ENCODE measurements at regions not wholly inside any gene's neighbourhood (a gene's known extent, or its start where the extent isn't known, plus 50 kb on each side); places are given as distances from the start of the nearest gene placed in this dataset.

- Histone ChIP-seq H3K9me3 (ENCODE audit: insufficient read depth, low read depth) (no peaks in the 10 kb centered on the region), H3K4me3 (no peak overlapping the region), H3K27me3 (ENCODE audit: insufficient read depth, low read depth) (no peaks in the 10 kb centered on the region), H3K9me2 (ENCODE audit: insufficient read depth) (no peaks in the 10 kb centered on the region), H2AFZ (no peak overlapping the region), H3K4me1 (replicated peaks; ENCODE audit: insufficient read depth) (peaks cover 36% of the 10 kb centered on the region), H3K36me3 (ENCODE audit: low read depth) (no peaks in the 10 kb centered on the region), H3K4me2 (peak overlapping the region; percentile 34), H3F3A (ENCODE audit: insufficient read depth, low read depth) (peaks cover 25% of the 10 kb centered on the region), H3K27ac (0 out of 2 replicates have a peak overlapping the region, but pooled peaks have one; percentile 19), H4K20me1 (ENCODE audit: insufficient read depth) (no peaks in the 10 kb centered on the region), H3K79me2 (ENCODE audit: low read depth) (0 out of 2 replicates have a peak, but pooled peaks cover 10% of the 10 kb centered on the region)
- intact Hi-C loops (cut with micrococcal nuclease; ENCODE audit: unreplicated experiment): loop anchor here (1.0 to 2.0 kb wide), 2 partner anchors 32 to 75 kb away; partner anchors contain the start of gene PITPNM2
- no TSS peak for BruUV-seq (replicated peaks)
- ChIA-PET POLR2A (ENCODE audit: unreplicated experiment) (interaction anchor here (0.5 to 0.7 kb wide), 2 partner anchors 11 to 42 kb away, joined by 3 to 4 read pairs; no protein-coding TSS in a partner anchor), CTCF (no interaction called here)
- DNase-seq: peak; percentile 72 to 81
- no peak for TF ChIP-seq CTCF (conservative IDR thresholded peaks at IDR 0.05)
- no peak for TF ChIP-seq EZH2 (IDR thresholded peaks at IDR 0.05; ENCODE audit: low read depth)
Measured at GRCh38 chr12:123075646-123076171, 75.2 kb downstream of the PITPNM2 start.

- Histone ChIP-seq H3K9me3 (ENCODE audit: insufficient read depth, low read depth) (no peaks in the 10 kb centered on the region), H2AFZ (no peak overlapping the region), H3K4me2 (peak overlapping the region; percentile 34), H3K9me2 (ENCODE audit: insufficient read depth) (no peaks in the 10 kb centered on the region), H3K4me1 (replicated peaks; ENCODE audit: insufficient read depth) (peaks cover 41% of the 10 kb centered on the region), H3K4me3 (no peak overlapping the region), H3K27me3 (ENCODE audit: insufficient read depth, low read depth) (no peaks in the 10 kb centered on the region), H4K20me1 (ENCODE audit: insufficient read depth) (no peaks in the 10 kb centered on the region), H3K36me3 (ENCODE audit: low read depth) (no peaks in the 10 kb centered on the region), H3K79me2 (ENCODE audit: low read depth) (0 out of 2 replicates have a peak, but pooled peaks cover 11% of the 10 kb centered on the region), H3F3A (ENCODE audit: insufficient read depth, low read depth) (peaks cover 30% of the 10 kb centered on the region), H3K27ac (0 out of 2 replicates have a peak overlapping the region, but pooled peaks have one; percentile 19)
- BruUV-seq (replicated peaks): TSS peak; percentile 29
- POLR2A ChIA-PET (ENCODE audit: unreplicated experiment): interaction anchor here (0.6 to 0.7 kb wide), 3 partner anchors 43 to 1558 kb away, joined by 4 to 5 read pairs (median 4); no protein-coding TSS in a partner anchor
- intact Hi-C loops (cut with micrococcal nuclease; ENCODE audit: unreplicated experiment): loop anchor here (1.0 to 2.0 kb wide), 2 partner anchors 32 to 76 kb away; partner anchors contain the start of gene PITPNM2
- DNase-seq: no peak
- CTCF ChIA-PET: no interaction called here
- TF ChIP-seq CTCF (conservative IDR thresholded peaks at IDR 0.05) (no peak), EZH2 (IDR thresholded peaks at IDR 0.05; ENCODE audit: low read depth) (no peak)
Measured at GRCh38 chr12:123075087-123075645, 75.7 kb downstream of the PITPNM2 start.

- Histone ChIP-seq H2AFZ (no peak overlapping the region), H3K9me2 (ENCODE audit: insufficient read depth) (no peaks in the 10 kb centered on the region), H3F3A (ENCODE audit: insufficient read depth, low read depth) (peaks cover 35% of the 10 kb centered on the region), H4K20me1 (ENCODE audit: insufficient read depth) (no peaks in the 10 kb centered on the region), H3K4me1 (replicated peaks; ENCODE audit: insufficient read depth) (peaks cover 51% of the 10 kb centered on the region), H3K79me2 (ENCODE audit: low read depth) (peaks cover 20% of the 10 kb centered on the region), H3K4me3 (no peak overlapping the region), H3K9me3 (ENCODE audit: insufficient read depth, low read depth) (no peaks in the 10 kb centered on the region), H3K4me2 (no peak overlapping the region), H3K27ac (no peak overlapping the region), H3K27me3 (ENCODE audit: insufficient read depth, low read depth) (no peaks in the 10 kb centered on the region), H3K36me3 (ENCODE audit: low read depth) (no peaks in the 10 kb centered on the region)
- DNase-seq: no peak
- BruUV-seq (replicated peaks): no TSS peak
- ChIA-PET CTCF (no interaction called here), POLR2A (ENCODE audit: unreplicated experiment) (interaction anchor here (0.6 to 0.7 kb wide), 2 partner anchors 177 to 1559 kb away, joined by 4 to 5 read pairs; no protein-coding TSS in a partner anchor)
- intact Hi-C loops (cut with micrococcal nuclease; ENCODE audit: unreplicated experiment): loop anchor here (2.0 kb wide), 1 partner anchor 77 kb away; the partner anchor contains the start of gene PITPNM2
- TF ChIP-seq EZH2 (IDR thresholded peaks at IDR 0.05; ENCODE audit: low read depth): no peak
- TF ChIP-seq CTCF (conservative IDR thresholded peaks at IDR 0.05): no peak
Measured at GRCh38 chr12:123073962-123074801, 76.7 kb downstream of the PITPNM2 start.
